ENCODE measurements at regions not wholly inside any gene's neighbourhood (a gene's known extent, or its start where the extent isn't known, plus 50 kb on each side); places are given as distances from the start of the nearest gene placed in this dataset.

GRCh38 chr13:76214001-76214400 lies 577.9 kb downstream of the LMO7 start:
- Histone ChIP-seq H3K27me3 (no peaks in the 10 kb centered on the region), H3K4me1 (no peaks in the 10 kb centered on the region), H3K36me3 (no peaks in the 10 kb centered on the region), H3K27ac (no peak overlapping the region), H3K4me3 (no peak overlapping the region), H3K9me3 (no peaks in the 10 kb centered on the region)
- DNase-seq: no peak
- TF ChIP-seq POLR2A (IDR thresholded peaks at IDR 0.05) (no peak), CTCF (IDR thresholded peaks at IDR 0.05) (no peak)

GRCh38 chr13:76213423-76213904 lies 577.3 kb downstream of the LMO7 start:
- H3K27me3 ChIP-seq: no peaks in the 10 kb centered on the region
- DNase-seq: no peak
- no peaks in the 10 kb centered on the region for H3K36me3 ChIP-seq
- TF ChIP-seq POLR2A (IDR thresholded peaks at IDR 0.05): no peak
- no peak for TF ChIP-seq CTCF (IDR thresholded peaks at IDR 0.05)
- no peak overlapping the region for H3K4me3 ChIP-seq
- no peaks in the 10 kb centered on the region for H3K9me3 ChIP-seq
- no peak overlapping the region for H3K27ac ChIP-seq
- no peaks in the 10 kb centered on the region for H3K4me1 ChIP-seq

DNA sequence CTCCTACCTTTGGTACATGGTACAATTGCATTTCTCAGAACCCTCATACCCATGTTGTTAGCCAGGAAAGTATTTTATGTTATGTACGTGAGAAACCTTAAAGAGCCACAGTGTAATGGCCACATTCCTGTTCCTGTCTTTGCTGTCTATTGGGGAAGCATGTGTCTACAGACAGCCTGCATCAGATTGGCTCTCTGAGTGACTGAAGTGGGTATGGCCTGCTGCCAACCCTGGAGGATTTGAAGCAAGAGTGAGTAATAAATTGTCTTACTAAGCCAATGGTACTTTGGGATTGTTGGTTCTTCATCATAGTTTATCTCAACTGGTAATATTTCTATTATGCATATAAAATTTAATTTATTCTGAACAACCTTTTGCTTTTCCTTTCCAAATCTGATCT lies 574.1 kb downstream of the LMO7 start:
- TF ChIP-seq CTCF (IDR thresholded peaks at IDR 0.05): no peak
- no peaks in the 10 kb centered on the region for H3K36me3 ChIP-seq
- H3K9me3 ChIP-seq: no peaks in the 10 kb centered on the region
- no peak for DNase-seq
- H3K4me3 ChIP-seq: no peak overlapping the region
- H3K4me1 ChIP-seq: no peaks in the 10 kb centered on the region
- no peak overlapping the region for H3K27ac ChIP-seq
- no peaks in the 10 kb centered on the region for H3K27me3 ChIP-seq

DNA sequence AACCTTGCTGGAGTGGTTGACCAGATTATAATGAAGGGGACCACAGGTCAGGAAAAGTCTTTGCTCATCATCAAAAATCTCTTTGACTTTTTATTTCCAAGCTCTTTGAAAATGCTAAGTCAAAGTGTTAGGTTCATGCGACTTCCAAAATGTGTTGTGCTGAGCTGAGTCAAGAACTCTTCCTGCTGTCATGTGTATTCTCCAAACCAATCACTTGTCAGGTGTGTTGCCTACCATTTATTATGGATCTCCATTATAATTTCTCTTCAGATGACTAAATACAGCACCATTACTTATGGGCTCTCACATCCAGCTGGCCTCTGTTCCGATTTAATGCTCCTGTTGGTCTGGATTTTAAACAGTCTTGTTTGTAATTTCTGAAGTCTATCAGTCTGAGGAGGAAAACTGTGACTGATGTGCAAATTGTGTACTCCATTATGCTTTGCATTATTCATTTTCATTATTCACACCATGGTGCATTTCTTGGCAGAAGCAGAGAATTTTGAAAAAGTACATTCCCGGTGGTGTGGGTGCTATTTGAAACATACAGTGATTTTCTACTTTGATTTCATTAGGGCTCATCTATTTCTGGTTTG lies 562.5 kb downstream of the LMO7 start:
- H3K27ac ChIP-seq: no peak overlapping the region
- no peak for DNase-seq
- TF ChIP-seq POLR2A (IDR thresholded peaks at IDR 0.05): no peak
- no peak for TF ChIP-seq CTCF (IDR thresholded peaks at IDR 0.05)

DNA sequence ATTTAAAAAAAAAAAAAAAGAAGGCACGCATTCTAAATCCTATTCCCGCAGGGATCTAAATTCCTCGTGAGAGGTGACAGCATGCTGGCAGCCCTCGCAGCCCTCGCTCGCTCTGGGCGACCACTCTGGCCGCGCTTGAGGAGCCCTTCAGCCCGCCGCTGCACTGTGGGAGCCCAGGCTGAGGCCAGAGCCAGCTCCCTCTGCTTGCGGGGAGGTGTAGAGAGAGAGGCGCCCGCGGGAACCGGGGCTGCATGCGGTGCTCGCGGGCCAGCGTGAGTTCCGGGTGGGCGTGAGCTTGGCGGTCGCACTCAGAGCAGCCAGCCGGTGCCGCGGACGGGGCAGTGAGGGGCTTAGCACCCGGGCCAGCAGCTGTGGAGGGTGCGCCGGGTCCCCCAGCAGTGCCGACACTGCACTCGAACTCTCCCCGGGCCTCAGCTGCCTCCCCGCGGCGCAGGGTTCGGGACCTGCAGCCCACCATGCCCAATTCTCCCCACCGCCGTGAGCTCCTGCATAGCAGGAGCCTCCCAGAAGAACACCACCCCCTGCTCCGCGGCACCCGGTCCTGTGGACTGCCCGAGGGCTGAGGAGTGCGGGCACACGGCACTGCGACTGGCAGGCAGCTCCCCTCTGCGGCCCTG lies 553.9 kb downstream of the LMO7 start:
- Histone ChIP-seq H3K27me3 (no peaks in the 10 kb centered on the region), H3K27ac (no peak overlapping the region), H3K36me3 (no peaks in the 10 kb centered on the region), H3K9me3 (no peaks in the 10 kb centered on the region), H3K4me3 (no peak overlapping the region), H3K4me1 (no peaks in the 10 kb centered on the region)
- TF ChIP-seq CTCF (IDR thresholded peaks at IDR 0.05) (no peak), POLR2A (IDR thresholded peaks at IDR 0.05) (no peak)
- peak in 1 of 3 donors; percentile 34 for DNase-seq

More for the DNA sequence above, 562.5 kb downstream of the LMO7 start:
- Histone ChIP-seq H3K27me3 (no peaks in the 10 kb centered on the region), H3K36me3 (no peaks in the 10 kb centered on the region), H3K4me1 (no peaks in the 10 kb centered on the region), H3K9me3 (no peaks in the 10 kb centered on the region), H3K4me3 (no peak overlapping the region)

Measured in Peyer's patch (tissue), 4 donors.